SK-N-MC (cell line): ENCODE measurements at regions not wholly inside any gene's neighbourhood (a gene's known extent, or its start where the extent isn't known, plus 50 kb on each side); places are given as distances from the start of the nearest gene placed in this dataset.

ENCODE experiments used
- EZH2 ChIP-seq: fragments of 200-600 bp; sonication (generic); IDR thresholded peaks from one replicate; pipeline ENCODE4 v1.6.1; 2017; ENCODE audit warnings: antibody characterized with exemption
- FOXP2 ChIP-seq: optimal IDR thresholded peaks from 2 replicates; pipeline ENCODE3; 2011; ENCODE audit warnings: mild to moderate bottlenecking, moderate library complexity; ENCODE audit not compliant: insufficient read depth; ENCODE audit errors: extremely low read length, control extremely low read depth
- POLR2AphosphoS5 ChIP-seq: IDR thresholded peaks from 2 replicates; pipeline ENCODE4 v1.6.1; 2012; ENCODE audit warnings: mild to moderate bottlenecking, low read depth, low read length, borderline replicate concordance

- TF ChIP-seq POLR2AphosphoS5 (no peak), EZH2 (no peak), FOXP2 (no peak)
Measured at GRCh38 chr2:33660416-33661123, 61.5 kb upstream of the FAM98A start.
